ENCODE measurements at regions not wholly inside any gene's neighbourhood (a gene's known extent, or its start where the extent isn't known, plus 50 kb on each side); places are given as distances from the start of the nearest gene placed in this dataset.

DNA sequence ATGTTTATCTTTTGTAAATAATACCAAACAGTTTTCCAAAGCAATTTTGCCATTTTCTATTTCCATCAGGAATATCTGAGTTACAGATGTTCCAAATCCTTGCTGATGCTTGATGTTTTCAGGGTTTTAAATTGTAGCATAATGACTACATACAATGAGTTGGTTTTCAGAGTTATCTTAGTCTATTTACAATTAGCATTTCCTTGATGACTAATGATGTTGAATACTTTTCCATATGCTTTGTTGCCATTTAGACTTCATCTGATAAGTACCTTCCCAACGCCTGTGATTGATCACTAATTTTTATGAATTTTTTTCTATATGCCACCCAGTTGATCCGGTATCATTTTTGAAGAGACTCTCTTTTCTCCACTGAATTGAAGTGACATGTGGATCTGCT, 102.3 kb downstream of the SLC25A46 start:
- TF ChIP-seq, protein P1, sequence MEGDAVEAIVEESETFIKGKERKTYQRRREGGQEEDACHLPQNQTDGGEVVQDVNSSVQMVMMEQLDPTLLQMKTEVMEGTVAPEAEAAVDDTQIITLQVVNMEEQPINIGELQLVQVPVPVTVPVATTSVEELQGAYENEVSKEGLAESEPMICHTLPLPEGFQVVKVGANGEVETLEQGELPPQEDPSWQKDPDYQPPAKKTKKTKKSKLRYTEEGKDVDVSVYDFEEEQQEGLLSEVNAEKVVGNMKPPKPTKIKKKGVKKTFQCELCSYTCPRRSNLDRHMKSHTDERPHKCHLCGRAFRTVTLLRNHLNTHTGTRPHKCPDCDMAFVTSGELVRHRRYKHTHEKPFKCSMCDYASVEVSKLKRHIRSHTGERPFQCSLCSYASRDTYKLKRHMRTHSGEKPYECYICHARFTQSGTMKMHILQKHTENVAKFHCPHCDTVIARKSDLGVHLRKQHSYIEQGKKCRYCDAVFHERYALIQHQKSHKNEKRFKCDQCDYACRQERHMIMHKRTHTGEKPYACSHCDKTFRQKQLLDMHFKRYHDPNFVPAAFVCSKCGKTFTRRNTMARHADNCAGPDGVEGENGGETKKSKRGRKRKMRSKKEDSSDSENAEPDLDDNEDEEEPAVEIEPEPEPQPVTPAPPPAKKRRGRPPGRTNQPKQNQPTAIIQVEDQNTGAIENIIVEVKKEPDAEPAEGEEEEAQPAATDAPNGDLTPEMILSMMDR (conservative IDR thresholded peaks at IDR 0.05): no peak
- no peaks in the 10 kb centered on the region for H3K9me3 Mint-ChIP-seq
- DNase-seq (ENCODE audit: low read depth, low spot score): no peak
- H3K36me3 Mint-ChIP-seq (ENCODE audit: low read depth): no peaks in the 10 kb centered on the region
- H3K4me3 Mint-ChIP-seq: no peak overlapping the region
- H3K4me1 Mint-ChIP-seq: no peaks in the 10 kb centered on the region
- H3K27ac Mint-ChIP-seq (ENCODE audit: unreplicated experiment): no peak overlapping the region
- H3K27me3 Mint-ChIP-seq (ENCODE audit: low read depth): peaks cover 3% of the 10 kb centered on the region

DNA sequence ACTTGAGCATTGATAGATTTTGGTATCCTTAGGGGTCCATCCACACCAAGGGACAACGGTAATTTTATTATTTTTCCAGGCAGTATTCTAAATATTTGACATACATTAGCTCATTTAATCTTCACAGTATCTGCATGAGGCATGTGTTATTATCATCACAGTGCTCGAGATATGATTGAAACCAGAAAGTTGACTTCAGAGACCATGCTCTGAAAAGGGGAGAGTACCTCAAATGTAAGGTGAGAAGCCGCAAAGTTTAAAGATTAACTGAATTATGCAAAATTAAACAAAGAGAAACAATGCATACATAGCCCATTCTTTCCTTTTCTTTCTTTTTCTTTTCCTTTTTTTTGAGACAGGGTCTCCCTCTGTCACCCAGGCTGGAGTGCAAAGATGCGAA, 104.1 kb downstream of the SLC25A46 start:
- peaks cover 7% of the 10 kb centered on the region for H3K27me3 Mint-ChIP-seq (ENCODE audit: low read depth)
- H3K36me3 Mint-ChIP-seq (ENCODE audit: low read depth): no peaks in the 10 kb centered on the region
- no peak for DNase-seq (ENCODE audit: low read depth, low spot score)
- H3K4me1 Mint-ChIP-seq: no peaks in the 10 kb centered on the region
- no peak overlapping the region for H3K4me3 Mint-ChIP-seq
- H3K9me3 Mint-ChIP-seq: no peaks in the 10 kb centered on the region
- no peak overlapping the region for H3K27ac Mint-ChIP-seq (ENCODE audit: unreplicated experiment)
- TF ChIP-seq, protein P1 (conservative IDR thresholded peaks at IDR 0.05): no peak

DNA sequence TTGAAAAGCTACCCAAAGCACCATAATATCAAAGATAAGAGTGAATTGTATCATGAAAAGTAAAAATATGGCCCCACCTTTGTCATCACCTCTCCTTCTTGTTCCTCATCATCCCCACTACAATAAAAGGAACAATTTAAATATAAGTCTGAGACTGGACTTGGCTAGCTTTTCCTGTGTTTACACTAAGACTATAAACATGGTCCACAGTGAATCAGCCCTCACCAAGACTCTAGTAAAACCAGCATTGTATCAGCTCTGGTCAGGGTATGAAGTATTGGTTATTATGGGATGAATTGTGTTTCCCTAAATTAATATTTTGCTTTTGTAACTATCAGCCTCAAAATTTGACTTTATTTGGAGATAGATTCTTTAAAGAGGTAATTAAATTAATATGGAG, 105.4 kb downstream of the SLC25A46 start:
- TF ChIP-seq, protein P1 (conservative IDR thresholded peaks at IDR 0.05): no peak
- H3K9me3 Mint-ChIP-seq: peaks cover 3% of the 10 kb centered on the region
- H3K4me3 Mint-ChIP-seq: no peak overlapping the region
- peaks cover 4% of the 10 kb centered on the region for H3K27me3 Mint-ChIP-seq (ENCODE audit: low read depth)
- H3K4me1 Mint-ChIP-seq: no peaks in the 10 kb centered on the region
- no peaks in the 10 kb centered on the region for H3K36me3 Mint-ChIP-seq (ENCODE audit: low read depth)
- no peak for DNase-seq (ENCODE audit: low read depth, low spot score)
- no peak overlapping the region for H3K27ac Mint-ChIP-seq (ENCODE audit: unreplicated experiment)

DNA sequence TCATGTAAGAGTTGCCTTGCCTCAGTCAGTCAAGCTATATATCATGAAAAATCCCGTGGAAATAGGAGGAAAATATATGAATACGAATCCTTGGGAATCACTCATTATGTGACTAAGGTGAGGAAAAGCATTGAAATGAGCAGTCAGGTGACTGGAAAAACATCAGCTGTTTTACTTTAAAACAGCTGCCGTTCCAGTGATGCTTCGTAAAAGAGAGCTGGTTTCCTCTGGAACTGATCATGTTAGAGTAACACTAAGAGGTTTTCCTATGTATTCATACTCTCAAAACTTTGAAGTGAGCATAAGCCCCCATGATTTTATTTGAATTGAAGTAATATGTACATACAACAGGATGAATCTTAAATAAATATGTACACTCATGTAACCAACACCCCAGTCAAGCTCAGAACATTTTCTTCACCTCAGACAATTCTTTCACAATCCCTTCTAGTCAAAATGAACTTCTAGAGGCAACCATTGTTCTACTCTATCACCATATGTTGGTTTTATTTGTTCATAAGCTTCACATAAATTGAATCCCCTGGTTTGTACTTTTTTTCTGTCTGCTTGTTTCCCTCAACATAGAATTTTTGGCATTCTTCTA, 107.7 kb downstream of the SLC25A46 start:
- Mint-ChIP-seq H3K4me1 (no peaks in the 10 kb centered on the region), H3K36me3 (ENCODE audit: low read depth) (no peaks in the 10 kb centered on the region), H3K27me3 (ENCODE audit: low read depth) (peaks cover 6% of the 10 kb centered on the region), H3K27ac (ENCODE audit: unreplicated experiment) (no peak overlapping the region), H3K9me3 (peaks cover 7% of the 10 kb centered on the region), H3K4me3 (no peak overlapping the region)
- DNase-seq (ENCODE audit: low read depth, low spot score): no peak
- TF ChIP-seq, protein P1 (conservative IDR thresholded peaks at IDR 0.05): no peak

DNA sequence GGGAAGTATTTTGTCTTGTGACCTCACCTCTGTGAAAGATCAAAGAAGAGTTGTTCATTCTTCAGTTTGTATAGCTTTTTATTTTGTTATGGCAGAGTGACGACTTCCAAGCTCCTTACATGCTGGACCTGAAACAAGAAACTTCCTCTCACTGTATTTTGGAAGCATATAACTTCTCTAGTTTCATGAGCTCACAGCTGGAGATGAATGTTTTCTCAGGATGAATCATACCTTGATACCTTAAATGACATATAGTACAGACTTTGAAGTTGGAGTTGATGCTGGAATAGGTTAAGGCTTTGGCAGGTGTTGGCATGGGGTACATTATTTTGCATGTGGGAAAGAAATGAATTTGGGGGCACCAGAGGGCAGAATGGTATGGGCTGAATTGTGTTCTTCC, 112.5 kb downstream of the SLC25A46 start:
- Mint-ChIP-seq H3K27me3 (ENCODE audit: low read depth) (peaks cover 11% of the 10 kb centered on the region), H3K27ac (ENCODE audit: unreplicated experiment) (no peak overlapping the region), H3K36me3 (ENCODE audit: low read depth) (no peaks in the 10 kb centered on the region), H3K4me3 (no peak overlapping the region), H3K4me1 (no peaks in the 10 kb centered on the region), H3K9me3 (peaks cover 7% of the 10 kb centered on the region)
- no peak for DNase-seq (ENCODE audit: low read depth, low spot score)
- TF ChIP-seq, protein P1 (conservative IDR thresholded peaks at IDR 0.05): no peak
